ENCODE measurements at regions not wholly inside any gene's neighbourhood (a gene's known extent, or its start where the extent isn't known, plus 50 kb on each side); places are given as distances from the start of the nearest gene placed in this dataset.

DNA sequence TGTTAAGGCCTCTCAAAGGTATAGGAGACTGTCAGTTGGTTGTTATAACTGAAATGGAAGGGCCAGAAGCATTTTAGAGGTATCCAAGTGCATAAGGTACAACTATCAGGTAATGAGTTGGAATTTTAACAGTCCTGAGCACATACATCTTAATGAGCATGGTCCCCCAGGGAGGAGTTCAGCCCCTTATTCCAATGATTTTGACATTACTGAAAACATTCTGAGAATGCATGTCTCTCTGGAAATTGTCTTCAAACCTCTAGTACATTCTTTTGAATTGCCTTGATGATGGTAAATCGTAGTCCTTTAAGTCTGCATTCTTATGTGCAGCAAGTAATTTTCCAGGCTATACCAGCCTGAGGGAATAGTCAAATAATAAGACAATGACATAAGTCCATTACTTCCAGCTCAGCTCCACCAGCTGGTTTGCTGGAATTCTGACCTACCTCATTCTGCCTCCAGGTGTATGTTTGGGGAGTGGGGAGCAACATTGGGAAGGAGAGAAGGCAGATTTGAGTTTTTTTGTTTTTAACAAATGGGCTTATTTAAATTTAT lies 239.2 kb downstream of the MSRB3 start:
- H3K9me3 ChIP-seq (ENCODE audit: control insufficient read depth, insufficient read depth, low read length) = no peaks in the 10 kb centered on the region
- no peaks in the 10 kb centered on the region; the same call in 1 of the 2 replicates for H3K4me1 ChIP-seq (ENCODE audit: control insufficient read depth, insufficient read depth, low read length)
- H3K9ac ChIP-seq (ENCODE audit: low read depth, low read length) = no peak overlapping the region
- H3K36me3 ChIP-seq (ENCODE audit: control insufficient read depth, insufficient read depth, low read length) = no peaks in the 10 kb centered on the region
- no peak overlapping the region for H3K27ac ChIP-seq (ENCODE audit: low read depth, low read length)
- no peaks in the 10 kb centered on the region for H3K27me3 ChIP-seq (ENCODE audit: control insufficient read depth, insufficient read depth, low read length)
- H3K4me3 ChIP-seq (ENCODE audit: low read depth, low read length) = no peak overlapping the region

DNA sequence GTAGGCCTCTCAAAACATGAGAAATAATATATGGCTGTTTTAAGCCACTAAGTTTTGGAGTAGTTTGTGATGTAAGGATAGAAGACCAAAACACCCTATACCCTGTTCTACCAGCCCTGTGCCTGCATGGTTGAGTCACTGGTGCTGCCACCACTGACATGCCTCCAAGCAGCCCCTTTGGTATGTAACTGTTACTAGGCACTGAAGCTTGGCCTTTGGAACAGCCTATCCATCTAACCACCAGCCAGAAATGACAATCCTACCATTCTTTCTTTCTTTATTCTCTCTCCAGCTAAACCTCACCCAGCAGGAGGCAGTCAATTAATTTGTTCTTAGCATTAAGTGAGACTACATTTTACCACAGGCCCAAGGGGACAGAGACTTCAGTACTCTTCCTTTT lies 240.3 kb downstream of the MSRB3 start:
- no peak overlapping the region for H3K9ac ChIP-seq (ENCODE audit: low read depth, low read length)
- H3K4me1 ChIP-seq (ENCODE audit: control insufficient read depth, insufficient read depth, low read length) = no peaks in the 10 kb centered on the region; the same call in 1 of the 2 replicates
- no peak overlapping the region for H3K4me3 ChIP-seq (ENCODE audit: low read depth, low read length)
- no peaks in the 10 kb centered on the region for H3K27me3 ChIP-seq (ENCODE audit: control insufficient read depth, insufficient read depth, low read length)
- H3K36me3 ChIP-seq (ENCODE audit: control insufficient read depth, insufficient read depth, low read length) = no peaks in the 10 kb centered on the region
- H3K9me3 ChIP-seq (ENCODE audit: control insufficient read depth, insufficient read depth, low read length) = no peaks in the 10 kb centered on the region
- no peak overlapping the region for H3K27ac ChIP-seq (ENCODE audit: low read depth, low read length)

DNA sequence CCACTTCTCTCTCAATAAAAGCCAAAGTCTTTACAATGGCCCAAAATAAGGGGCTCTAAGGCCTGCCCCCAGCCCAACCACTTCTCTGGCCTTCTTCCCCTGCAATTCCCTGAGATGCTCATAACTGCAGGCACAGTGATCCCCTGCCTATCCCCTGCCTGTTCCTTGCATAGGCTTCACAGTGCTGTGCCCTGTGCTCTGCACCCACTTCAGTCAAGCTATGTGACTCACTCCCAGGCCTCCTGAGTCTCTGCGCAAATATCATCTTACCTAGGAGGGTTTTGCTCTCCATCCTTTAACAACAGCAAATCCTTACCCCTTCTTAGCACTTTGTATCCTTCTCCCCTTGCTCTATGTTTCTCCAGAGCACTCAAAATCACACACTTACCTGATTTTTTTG lies 242.2 kb downstream of the MSRB3 start:
- H3K4me1 ChIP-seq (ENCODE audit: control insufficient read depth, insufficient read depth, low read length) = no peaks in the 10 kb centered on the region; the same call in 1 of the 2 replicates
- H3K27ac ChIP-seq (ENCODE audit: low read depth, low read length) = no peak overlapping the region
- H3K27me3 ChIP-seq (ENCODE audit: control insufficient read depth, insufficient read depth, low read length) = no peaks in the 10 kb centered on the region
- no peak overlapping the region for H3K9ac ChIP-seq (ENCODE audit: low read depth, low read length)
- no peak overlapping the region for H3K4me3 ChIP-seq (ENCODE audit: low read depth, low read length)
- H3K36me3 ChIP-seq (ENCODE audit: control insufficient read depth, insufficient read depth, low read length) = no peaks in the 10 kb centered on the region
- no peaks in the 10 kb centered on the region for H3K9me3 ChIP-seq (ENCODE audit: control insufficient read depth, insufficient read depth, low read length)

DNA sequence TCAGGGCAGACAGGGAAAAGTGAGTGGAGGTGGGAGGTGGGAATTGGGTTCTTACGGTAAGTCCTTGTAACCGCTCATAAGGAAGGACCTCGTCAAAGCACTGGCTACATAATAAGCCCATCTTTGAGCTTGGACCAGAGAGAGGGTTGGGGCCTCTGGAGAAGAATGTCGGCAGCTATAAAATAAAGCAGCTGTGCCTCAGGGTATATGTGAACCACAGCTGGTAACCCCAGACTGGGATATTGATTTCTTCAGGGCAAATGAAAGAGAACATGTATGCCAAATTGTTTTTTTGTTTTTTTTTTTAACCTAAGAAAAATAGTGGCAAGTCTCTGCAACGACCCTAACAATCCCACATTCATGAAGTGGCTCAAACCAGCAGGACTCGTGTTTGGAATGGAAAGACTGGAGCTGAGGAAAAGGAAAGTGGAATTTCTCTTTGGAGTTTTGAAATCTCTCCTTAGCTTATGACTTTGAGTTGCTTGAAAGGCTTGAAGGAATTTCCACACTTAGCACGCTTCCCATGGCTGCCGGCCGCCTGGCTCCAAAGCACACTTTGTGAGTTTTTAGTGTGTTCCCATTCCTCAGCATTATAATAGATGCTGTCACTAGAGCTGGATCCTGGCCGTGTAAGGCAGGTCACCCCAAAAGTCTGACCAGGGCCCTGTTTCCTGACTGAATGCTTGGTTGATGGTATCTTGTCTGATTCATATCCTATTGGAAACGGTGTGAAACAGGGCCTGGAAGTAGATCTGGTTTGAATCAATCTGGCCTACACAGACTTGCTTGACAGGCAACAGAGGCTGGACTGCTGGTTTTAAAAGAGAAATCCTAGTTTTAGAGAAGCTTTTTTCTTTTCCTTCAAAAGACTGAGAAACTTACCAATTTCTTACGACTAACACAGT lies 244.7 kb downstream of the MSRB3 start:
- H3K9ac ChIP-seq (ENCODE audit: low read depth, low read length) = no peak overlapping the region
- H3K27ac ChIP-seq (ENCODE audit: low read depth, low read length) = no peak overlapping the region
- H3K4me1 ChIP-seq (ENCODE audit: control insufficient read depth, insufficient read depth, low read length) = no peaks in the 10 kb centered on the region; the same call in 1 of the 2 replicates
- H3K36me3 ChIP-seq (ENCODE audit: control insufficient read depth, insufficient read depth, low read length) = no peaks in the 10 kb centered on the region
- H3K9me3 ChIP-seq (ENCODE audit: control insufficient read depth, insufficient read depth, low read length) = no peaks in the 10 kb centered on the region
- H3K27me3 ChIP-seq (ENCODE audit: control insufficient read depth, insufficient read depth, low read length) = no peaks in the 10 kb centered on the region
- H3K4me3 ChIP-seq (ENCODE audit: low read depth, low read length) = no peak overlapping the region

GRCh38 chr12:65524666-65525065 lies 246.2 kb downstream of the MSRB3 start:
- no peak overlapping the region for H3K27ac ChIP-seq (ENCODE audit: low read depth, low read length)

GRCh38 chr12:65525491-65526141 lies 247.1 kb downstream of the MSRB3 start:
- no peaks in the 10 kb centered on the region for H3K9me3 ChIP-seq (ENCODE audit: control insufficient read depth, insufficient read depth, low read length)
- no peaks in the 10 kb centered on the region for H3K36me3 ChIP-seq (ENCODE audit: control insufficient read depth, insufficient read depth, low read length)
- H3K9ac ChIP-seq (ENCODE audit: low read depth, low read length) = no peak overlapping the region
- H3K27me3 ChIP-seq (ENCODE audit: control insufficient read depth, insufficient read depth, low read length) = no peaks in the 10 kb centered on the region
- H3K4me3 ChIP-seq (ENCODE audit: low read depth, low read length) = no peak overlapping the region
- H3K27ac ChIP-seq (ENCODE audit: low read depth, low read length) = no peak overlapping the region
- H3K4me1 ChIP-seq (ENCODE audit: control insufficient read depth, insufficient read depth, low read length) = no peaks in the 10 kb centered on the region

More at GRCh38 chr12:65524666-65525065, 246.2 kb downstream of the MSRB3 start:
- H3K4me3 ChIP-seq (ENCODE audit: low read depth, low read length) = no peak overlapping the region
- H3K4me1 ChIP-seq (ENCODE audit: control insufficient read depth, insufficient read depth, low read length) = no peaks in the 10 kb centered on the region
- no peak overlapping the region for H3K9ac ChIP-seq (ENCODE audit: low read depth, low read length)
- H3K27me3 ChIP-seq (ENCODE audit: control insufficient read depth, insufficient read depth, low read length) = no peaks in the 10 kb centered on the region
- no peaks in the 10 kb centered on the region for H3K9me3 ChIP-seq (ENCODE audit: control insufficient read depth, insufficient read depth, low read length)
- H3K36me3 ChIP-seq (ENCODE audit: control insufficient read depth, insufficient read depth, low read length) = no peaks in the 10 kb centered on the region

DNA sequence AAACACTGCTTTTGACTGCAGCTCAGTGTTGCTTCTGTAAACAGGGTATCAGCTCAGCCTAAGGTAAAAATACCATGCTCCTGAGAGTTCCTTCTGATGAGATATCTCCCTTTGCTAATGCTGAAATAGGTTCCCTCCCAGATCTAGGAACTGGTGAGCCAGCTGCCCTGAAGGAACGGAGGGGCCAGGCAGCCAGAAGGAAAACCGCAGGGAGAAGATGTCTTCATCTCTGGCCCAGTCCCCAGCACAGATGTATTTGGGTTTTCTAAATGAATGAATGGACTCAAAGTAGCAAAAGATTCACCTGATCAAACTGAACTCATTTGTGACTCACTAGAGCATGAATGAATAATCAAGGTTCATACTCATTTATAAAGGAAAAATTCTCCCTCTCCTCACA lies 247.8 kb downstream of the MSRB3 start:
- no peak overlapping the region for H3K4me3 ChIP-seq (ENCODE audit: low read depth, low read length)
- no peaks in the 10 kb centered on the region for H3K27me3 ChIP-seq (ENCODE audit: control insufficient read depth, insufficient read depth, low read length)
- H3K27ac ChIP-seq (ENCODE audit: low read depth, low read length) = no peak overlapping the region
- no peaks in the 10 kb centered on the region for H3K36me3 ChIP-seq (ENCODE audit: control insufficient read depth, insufficient read depth, low read length)
- no peak overlapping the region for H3K9ac ChIP-seq (ENCODE audit: low read depth, low read length)
- no peaks in the 10 kb centered on the region for H3K9me3 ChIP-seq (ENCODE audit: control insufficient read depth, insufficient read depth, low read length)
- H3K4me1 ChIP-seq (ENCODE audit: control insufficient read depth, insufficient read depth, low read length) = no peaks in the 10 kb centered on the region

DNA sequence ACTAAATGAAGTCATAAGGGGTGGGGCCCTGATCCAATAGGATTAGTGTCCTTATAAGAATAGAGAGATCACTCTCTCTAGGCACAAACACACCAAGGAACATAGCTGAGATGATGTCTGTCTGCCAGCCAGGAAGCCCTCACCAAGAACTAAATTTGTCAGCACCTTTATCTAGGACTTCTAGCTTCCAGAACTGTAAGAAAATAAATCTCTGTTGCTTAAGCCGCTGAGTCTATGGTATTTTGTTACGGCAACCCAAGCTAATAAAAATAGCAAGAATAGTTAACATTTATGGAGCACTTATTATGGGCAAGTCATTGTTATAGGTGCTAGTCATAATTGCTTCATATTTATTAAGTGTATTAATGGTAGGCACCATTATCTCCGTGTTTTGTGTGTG lies 249.6 kb downstream of the MSRB3 start:
- Histone ChIP-seq H3K27me3 (ENCODE audit: control insufficient read depth, insufficient read depth, low read length) (no peaks in the 10 kb centered on the region), H3K4me3 (ENCODE audit: low read depth, low read length) (no peak overlapping the region), H3K4me1 (ENCODE audit: control insufficient read depth, insufficient read depth, low read length) (peaks cover 3% of the 10 kb centered on the region; the same call in 1 of the 2 replicates), H3K36me3 (ENCODE audit: control insufficient read depth, insufficient read depth, low read length) (no peaks in the 10 kb centered on the region), H3K27ac (ENCODE audit: low read depth, low read length) (no peak overlapping the region), H3K9ac (ENCODE audit: low read depth, low read length) (no peak overlapping the region), H3K9me3 (ENCODE audit: control insufficient read depth, insufficient read depth, low read length) (no peaks in the 10 kb centered on the region)

DNA sequence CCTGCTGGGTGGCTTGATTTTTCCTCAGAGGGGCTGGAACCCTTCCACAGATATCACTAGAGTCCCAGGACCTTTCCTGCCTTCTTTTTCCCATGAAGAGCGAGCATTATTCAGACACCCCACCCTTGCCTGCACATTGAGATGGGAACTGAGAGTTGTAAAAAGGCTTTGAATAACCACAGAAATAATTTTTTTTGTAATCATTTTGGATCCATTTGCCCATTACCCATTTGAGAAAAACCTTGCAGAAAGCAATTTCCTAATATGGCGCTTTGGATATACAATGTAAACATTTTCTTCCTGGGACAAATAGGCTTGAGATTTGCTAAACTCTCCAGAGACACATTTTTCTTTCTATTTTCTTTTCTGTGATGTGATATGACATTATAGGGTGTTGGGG lies 250.6 kb downstream of the MSRB3 start:
- no peaks in the 10 kb centered on the region for H3K36me3 ChIP-seq (ENCODE audit: control insufficient read depth, insufficient read depth, low read length)
- no peaks in the 10 kb centered on the region for H3K9me3 ChIP-seq (ENCODE audit: control insufficient read depth, insufficient read depth, low read length)
- no peak overlapping the region for H3K9ac ChIP-seq (ENCODE audit: low read depth, low read length)
- H3K27me3 ChIP-seq (ENCODE audit: control insufficient read depth, insufficient read depth, low read length) = no peaks in the 10 kb centered on the region
- peaks cover 13% of the 10 kb centered on the region for H3K4me1 ChIP-seq (ENCODE audit: control insufficient read depth, insufficient read depth, low read length)
- no peak overlapping the region for H3K27ac ChIP-seq (ENCODE audit: low read depth, low read length)
- no peak overlapping the region for H3K4me3 ChIP-seq (ENCODE audit: low read depth, low read length)

DNA sequence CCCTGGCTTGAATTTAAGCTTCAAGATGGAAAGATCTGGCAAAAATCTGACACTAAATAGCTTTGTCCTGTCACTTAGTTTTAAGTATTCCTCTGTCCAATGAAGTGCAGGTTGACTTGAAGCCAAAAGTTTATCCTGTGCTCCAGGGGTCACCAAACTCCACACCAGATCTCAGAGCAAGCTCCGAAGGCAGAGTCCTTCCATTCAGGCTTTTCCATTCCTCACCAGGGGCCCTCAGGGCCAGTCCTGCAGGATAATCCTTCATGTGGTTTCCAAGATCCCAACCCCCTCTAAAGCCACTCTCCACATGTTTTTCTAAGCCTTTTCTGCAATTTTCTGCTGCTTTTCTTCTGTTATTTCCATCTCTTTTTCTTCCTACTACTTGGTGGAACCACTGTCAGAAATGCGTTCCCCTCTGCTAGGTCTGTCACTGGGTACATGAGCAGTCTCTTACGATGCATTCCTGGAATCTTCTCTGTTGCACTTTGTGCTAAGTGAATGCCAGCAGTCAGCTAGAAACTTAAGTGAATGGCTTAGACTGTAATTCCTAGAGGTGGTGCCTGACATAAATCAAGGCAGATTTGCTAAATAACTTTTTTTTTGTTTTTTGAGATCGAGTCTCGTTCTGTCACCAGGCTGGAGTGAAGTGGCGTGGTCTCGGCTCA lies 251.4 kb downstream of the MSRB3 start:
- Histone ChIP-seq H3K27ac (ENCODE audit: low read depth, low read length) (no peak overlapping the region), H3K4me1 (ENCODE audit: control insufficient read depth, insufficient read depth, low read length) (peaks cover 21% of the 10 kb centered on the region), H3K4me3 (ENCODE audit: low read depth, low read length) (no peak overlapping the region), H3K9ac (ENCODE audit: low read depth, low read length) (no peak overlapping the region), H3K36me3 (ENCODE audit: control insufficient read depth, insufficient read depth, low read length) (no peaks in the 10 kb centered on the region), H3K9me3 (ENCODE audit: control insufficient read depth, insufficient read depth, low read length) (no peaks in the 10 kb centered on the region), H3K27me3 (ENCODE audit: control insufficient read depth, insufficient read depth, low read length) (no peaks in the 10 kb centered on the region)

Measured in HUES48 (cell line).